T-helper 1 cell (primary cell): ENCODE measurements at regions not wholly inside any gene's neighbourhood (a gene's known extent, or its start where the extent isn't known, plus 50 kb on each side); places are given as distances from the start of the nearest gene placed in this dataset.
"Not testable (repeated sequence)": the region's sequence is repeated elsewhere in the genome, so short reads cannot be mapped to it uniquely, and the experiment has no call there.

Experiments
- DNase-seq, 5 donors: peaks; one replicate each; pipeline ENCODE4 v3.0.0-alpha.2; 2012 to 2020

DNA sequence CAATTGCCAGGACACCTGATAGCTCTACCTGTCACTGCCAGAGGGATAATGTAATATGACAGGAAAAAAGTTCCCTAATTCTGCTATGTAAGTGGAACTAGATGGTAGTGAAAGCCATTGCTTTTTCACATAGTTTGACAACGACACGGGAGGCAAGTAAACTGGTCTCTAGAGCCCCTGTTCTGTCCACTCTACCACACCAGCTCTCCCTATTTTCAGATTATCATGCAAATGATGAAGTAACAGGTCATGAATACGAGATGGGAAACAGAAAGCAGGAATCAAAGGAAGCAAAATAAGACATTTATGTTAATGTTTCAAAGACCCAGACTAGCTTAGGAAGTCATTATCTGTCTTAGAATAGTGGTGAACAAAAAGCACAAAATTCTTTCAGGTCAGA is 56.2 kb downstream of the TAF11L14 start:
- no peak for DNase-seq

DNA sequence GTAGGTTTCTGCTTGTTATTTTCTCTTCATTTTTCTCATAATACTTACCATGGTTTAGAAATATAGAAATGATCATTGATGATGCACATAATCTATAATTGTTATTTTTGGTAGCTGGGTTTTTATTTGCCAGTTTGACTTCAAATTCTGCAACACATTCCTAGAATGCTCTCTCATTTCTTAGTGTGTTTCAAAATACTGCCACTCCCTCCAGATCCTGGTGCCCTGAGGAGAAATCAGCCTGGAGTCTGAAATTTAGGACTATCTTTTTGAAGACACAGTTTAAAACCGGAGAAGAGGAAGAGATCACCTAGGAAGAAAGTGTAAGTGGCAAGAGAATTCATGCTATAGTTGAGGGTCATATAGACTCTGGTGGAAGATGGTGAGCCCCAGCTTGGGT is 57.5 kb downstream of the TAF11L14 start:
- DNase-seq = no peak

DNA sequence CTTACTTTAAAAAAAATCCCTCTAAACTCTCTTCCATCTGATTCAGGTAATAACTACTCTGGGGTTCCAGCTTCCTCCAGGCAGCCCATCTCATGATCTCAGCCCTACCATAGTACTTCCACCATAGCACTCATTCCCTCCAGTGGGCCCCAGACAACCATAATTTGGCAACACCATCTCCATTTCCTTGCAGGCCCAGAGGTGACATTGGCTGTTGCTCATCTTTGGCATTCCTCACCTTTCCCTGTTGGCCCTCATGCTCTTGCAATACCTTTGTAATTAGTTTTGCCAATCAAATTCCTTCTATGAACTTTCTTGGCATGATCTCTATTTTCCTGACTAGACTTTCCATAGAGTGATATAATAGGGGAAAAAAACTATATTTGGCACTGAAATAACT is 60.1 kb downstream of the TAF11L14 start:
- no peak for DNase-seq

DNA sequence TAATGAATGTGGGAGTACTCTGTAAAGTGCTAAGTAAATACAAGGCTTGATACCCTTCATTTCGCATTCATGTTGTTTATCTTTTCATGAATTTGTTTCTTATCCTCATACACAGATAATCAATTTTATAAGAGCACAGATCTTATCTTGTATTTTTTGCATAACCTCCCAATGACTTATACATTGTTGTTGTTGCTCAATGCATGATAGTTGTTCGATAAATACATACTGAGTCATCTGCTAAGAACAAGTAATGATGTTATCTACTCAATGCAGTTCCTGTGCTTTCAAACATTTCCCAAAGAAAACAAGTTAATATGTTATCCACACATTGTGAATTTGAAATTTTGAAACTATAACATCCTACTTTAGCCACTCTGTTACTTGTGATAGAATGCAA is 60.7 kb downstream of the TAF11L14 start:
- no peak for DNase-seq

DNA sequence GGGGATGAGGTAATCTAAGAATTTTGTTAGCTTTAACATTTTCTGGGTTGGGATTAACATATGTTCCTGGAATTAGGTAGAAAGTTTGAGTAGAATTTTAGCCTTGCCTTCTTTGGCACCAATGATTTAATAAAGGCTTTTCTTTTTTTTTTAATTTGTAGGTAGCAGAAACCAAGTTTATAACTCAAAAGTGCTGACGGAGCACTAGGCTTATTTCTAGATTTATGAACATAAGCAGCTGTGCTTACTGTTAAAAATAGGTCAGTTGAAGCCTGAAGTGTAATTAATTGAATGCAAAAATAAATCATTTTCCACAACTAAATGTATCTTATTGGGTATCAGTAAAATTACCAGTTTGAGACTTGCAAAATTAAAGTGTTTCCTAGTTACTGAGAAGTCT is 62.4 kb downstream of the TAF11L14 start:
- no peak for DNase-seq

DNA sequence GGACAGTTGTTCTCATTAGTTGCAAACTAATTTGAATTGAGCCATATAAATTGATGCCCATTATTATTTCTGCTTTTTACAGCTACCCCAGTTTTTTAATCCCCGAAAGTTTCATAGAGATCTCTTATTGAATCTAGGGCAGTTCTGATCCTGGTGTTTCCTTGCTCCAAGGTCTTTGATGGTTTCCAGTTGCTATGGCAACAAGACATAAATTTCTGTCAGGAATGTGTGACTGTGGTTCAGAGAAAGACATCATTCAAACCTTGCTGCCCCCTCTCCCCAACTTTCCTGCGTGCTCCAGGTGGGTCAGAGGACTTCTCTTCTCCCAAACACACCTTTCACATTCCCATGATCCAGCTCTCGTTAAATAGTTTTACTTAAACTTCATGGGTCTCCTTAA is 63.4 kb downstream of the TAF11L14 start:
- DNase-seq = no peak

DNA sequence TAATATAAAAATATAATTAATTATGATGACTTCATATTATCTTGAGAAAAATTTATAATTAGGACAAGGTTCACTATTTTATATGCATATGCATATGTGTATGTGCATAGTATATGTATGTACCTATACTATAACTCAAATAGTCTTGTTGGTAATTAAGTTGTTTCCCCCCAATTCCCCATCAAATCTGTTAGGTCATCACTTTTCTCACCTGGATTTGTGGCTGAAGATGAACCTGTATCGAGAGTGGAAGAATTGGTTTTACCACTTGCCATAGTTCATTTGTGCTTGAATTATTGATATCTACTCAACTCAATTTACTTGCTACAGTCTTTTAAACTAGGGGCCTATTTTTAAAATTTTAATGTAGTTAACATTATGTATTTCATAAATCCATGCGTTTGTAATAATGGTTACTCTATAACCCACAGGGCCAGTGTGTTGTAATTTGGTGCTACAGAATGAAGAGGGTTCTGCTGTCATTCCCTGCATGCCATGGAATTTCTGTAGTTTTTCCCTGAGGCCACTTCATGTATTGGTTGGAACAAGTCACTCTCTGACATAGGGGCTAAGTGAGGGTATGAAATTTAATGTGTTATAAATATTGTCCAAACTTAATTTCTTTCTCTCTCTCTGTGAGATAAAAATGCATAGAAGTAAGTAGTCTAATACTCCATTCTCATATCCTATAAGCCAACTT is 74.9 kb downstream of the TAF11L14 start:
- DNase-seq = no peak

DNA sequence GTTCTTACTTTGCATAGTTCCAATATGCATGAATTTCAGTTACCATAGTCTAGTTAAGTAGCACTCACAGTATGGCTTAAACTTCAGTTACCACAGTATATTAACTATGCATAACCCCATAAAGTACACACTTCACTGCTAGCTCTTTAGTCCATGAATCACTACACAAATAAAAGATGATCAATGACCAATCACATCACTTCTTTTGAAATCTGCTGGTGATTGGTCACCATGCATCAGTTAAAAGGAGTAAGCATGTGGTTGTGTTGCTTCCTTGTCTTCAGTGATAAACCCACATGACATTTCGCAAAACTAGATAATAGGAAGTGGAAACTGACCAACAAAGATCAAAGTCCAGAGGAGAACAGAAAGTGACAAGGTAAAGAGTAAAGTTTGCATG is 79.0 kb downstream of the TAF11L14 start:
- no peak for DNase-seq

DNA sequence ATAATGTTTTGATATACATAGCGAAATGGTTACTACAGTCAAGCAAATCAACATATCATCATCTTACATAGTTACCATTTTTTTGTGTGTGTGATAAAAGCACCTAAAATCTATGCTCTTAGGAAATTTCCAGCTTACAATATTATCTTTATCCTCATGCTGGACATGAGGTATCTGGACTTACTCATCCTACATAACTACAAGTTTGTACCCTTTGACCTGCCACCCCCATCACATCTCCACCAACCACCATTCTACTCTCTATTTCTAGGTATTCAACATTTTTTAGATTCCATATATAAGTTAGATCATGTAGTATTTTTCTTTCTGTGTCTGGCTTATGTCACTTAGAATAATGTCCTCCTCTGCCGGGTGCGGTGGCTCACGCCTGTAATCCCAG is 79.9 kb downstream of the TAF11L14 start:
- no peak for DNase-seq

DNA sequence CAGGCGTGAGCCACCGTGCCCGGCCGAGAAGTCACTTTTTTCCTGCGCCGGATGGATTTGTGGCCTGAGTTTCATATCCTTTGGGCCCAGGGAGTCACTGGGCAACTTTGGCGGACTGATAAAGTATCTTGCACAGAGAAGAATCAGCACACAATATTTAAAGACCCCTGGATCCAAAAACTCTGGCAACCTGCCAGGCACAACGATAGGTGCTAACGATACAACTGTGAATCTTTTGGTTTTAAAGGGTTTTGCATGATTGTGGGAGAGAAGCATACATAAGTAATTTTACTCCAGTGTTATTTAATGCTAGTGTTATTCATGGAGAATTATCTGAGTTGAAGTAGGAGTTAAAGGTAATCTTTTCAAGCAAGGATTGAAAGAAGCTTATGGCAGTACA is 85.3 kb downstream of the TAF11L14 start:
- no peak for DNase-seq

DNA sequence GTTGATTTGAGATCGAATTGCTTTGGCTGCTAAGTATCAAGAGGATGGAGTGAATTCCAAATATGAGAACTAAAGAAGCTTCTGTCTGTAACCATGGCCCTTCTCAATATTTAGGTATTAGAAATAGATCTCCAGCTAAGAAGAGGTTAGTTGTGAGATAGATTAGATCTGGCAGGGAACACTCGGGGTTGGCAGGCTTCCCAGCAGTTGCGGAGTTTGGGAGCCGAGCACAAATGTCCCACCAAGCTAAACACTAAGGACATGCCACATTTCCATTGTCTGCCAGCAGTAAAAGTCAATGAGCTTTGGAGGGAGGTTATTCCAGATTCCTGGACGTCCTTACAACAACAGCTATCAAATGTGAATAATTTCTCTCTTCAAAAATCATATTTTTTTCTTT is 85.8 kb downstream of the TAF11L14 start:
- no peak for DNase-seq

DNA sequence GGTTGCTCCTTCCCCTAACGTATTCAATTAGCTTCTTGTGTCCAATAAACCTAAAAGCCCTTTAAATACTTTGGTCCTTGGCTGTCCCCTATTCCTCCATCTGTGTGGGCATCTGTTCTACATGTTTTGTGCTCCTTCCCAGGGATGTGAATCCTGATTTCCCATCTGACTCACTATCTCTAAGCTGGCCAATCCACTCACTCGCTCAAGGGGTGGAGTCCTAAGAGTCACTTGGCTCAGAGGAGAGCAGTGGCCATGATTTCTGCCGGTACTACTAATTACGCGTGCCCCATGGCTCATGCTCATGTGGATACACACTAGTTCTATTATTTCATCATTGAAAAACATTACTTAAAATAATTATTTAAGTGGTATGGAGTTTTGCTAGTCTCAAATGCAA is 89.6 kb downstream of the TAF11L14 start:
- no peak for DNase-seq

DNA sequence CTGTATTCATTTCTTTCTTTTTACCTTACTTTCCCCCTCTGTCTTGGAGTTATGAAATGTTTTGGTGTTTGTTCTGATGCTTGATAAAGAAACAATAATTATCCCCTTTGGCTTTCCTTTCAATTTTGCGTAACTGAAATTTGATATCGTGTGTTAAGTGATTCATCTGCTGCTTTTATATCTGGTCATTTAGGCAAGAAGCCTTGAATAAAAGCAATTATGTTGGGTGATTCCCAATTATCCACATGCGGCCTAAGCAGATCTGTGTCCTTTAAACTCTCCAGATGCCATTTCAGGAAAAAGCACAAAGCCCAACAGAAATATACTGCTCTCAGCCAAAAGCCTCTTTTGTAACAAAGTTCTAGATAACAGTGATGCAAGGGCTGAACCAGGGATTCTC is 92.8 kb downstream of the TAF11L14 start:
- no peak for DNase-seq

DNA sequence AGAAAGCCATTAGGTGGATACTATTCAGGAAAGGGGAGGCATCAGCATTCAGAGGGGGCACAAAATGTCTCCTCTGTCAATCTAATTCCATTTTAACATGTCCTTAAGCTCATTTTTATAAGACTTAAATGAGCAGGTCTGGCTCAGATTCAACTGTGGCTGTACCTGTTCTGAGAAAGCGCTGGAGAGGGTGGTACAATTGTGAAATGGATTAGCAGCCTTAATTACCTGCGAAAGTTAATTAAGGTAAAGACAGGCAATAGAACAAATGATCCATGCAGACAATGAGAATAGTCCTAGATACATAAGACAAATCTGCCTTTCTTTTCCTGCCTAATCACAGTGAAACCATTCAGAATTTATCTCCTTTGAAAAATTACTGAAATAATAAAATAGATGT is 96.2 kb downstream of the TAF11L14 start:
- DNase-seq = no peak

DNA sequence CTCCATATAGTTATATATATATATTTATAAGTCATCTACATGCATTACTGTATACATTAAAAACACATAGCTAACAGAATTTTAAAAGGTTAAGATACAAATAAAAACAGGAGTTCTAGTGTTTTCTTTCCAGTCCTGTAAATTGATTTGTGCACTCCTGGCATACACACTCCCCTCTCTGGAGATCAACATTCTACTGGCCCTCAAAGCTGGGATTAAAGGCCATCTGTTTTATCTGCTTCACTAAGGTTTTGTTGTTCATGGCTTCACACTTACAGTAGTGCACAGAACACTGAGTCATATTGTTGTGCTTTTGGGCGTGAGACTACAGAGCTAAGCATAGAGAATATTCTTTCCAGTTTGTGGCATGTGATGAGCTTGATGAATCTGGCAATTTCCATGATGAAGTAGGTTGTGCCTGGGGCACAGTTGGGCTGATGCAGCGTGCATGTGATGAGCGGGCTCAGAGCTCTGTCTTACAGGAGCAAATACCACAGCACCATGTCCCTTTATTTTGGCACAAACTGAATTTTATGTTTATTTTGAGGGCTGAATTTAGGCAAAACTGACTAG is 98.2 kb downstream of the TAF11L14 start:
- DNase-seq = no peak

DNA sequence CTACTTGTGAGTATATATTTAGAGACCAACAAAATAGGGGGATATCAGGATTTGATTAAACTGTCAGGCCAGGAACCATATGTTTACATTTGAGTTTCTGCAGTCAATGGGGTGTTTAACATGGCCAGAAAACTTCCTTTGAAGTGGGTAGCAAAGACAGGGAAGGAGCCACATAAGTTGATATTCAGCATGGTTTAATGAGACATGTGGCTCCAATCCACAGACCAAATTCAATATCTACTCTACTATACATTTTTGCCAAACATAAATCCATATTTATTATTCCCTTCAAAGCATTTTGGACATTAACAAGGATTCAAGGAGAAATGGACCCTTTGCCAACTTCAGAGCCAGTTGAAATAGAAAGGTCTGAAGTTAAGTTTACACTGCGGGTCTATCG is 99.8 kb downstream of the TAF11L14 start:
- DNase-seq = no peak

DNA sequence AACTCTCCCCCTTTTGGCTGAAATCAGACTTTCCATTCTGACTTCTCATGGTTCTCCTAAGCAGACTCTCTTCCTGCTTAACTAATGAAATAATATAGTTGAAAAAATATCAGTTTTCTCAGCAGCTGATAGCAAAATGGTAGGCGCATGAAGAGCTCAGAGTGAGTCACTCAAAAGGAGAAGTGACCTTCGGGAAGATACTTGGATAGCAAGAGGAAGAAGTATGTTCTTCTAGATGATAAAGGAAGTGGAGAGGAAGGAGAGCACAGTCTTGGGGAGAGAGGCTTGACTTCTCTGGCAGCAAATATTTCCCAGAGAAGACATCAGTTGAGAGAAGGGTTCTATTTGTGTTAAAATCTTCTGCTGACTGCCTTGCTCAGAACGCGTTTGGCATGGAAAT is 101.5 kb downstream of the TAF11L14 start:
- DNase-seq = no peak

DNA sequence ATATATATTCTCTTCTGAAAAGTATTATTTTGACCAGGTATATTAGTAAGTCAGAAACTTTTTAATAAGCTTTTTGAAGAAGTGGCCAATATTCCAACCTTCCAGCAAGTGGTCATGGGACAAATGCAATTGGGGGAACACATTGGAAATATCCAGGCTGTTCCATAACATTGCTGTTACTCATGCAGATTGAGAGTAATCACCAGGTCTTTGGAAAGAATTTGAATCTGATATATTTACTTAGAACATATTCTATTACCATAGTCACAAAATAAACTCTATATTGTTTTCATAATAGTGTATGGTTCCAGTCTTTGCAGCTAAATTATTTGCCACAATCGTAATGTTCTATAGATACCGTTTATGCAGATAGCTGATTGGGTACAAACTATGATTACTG is 102.8 kb downstream of the TAF11L14 start:
- DNase-seq = no peak

DNA sequence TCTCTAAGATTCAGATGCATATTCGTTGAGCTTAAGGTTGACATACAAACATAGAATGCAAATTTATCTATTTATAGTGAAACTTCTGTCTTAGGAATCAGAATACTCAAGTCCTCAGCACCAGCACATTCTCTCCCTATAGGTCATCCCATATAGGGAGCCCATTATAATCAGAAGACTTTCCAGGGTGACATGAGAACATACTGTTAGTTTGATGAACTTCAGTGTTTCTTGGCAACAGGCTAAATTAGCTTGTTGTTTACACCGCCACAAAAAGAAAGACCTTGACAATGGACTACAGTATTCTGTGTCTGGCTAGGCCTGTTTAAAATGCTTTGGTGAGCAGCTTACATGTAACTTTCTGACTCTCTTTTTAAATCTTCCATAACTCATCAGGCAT is 104.2 kb downstream of the TAF11L14 start:
- no peak for DNase-seq

DNA sequence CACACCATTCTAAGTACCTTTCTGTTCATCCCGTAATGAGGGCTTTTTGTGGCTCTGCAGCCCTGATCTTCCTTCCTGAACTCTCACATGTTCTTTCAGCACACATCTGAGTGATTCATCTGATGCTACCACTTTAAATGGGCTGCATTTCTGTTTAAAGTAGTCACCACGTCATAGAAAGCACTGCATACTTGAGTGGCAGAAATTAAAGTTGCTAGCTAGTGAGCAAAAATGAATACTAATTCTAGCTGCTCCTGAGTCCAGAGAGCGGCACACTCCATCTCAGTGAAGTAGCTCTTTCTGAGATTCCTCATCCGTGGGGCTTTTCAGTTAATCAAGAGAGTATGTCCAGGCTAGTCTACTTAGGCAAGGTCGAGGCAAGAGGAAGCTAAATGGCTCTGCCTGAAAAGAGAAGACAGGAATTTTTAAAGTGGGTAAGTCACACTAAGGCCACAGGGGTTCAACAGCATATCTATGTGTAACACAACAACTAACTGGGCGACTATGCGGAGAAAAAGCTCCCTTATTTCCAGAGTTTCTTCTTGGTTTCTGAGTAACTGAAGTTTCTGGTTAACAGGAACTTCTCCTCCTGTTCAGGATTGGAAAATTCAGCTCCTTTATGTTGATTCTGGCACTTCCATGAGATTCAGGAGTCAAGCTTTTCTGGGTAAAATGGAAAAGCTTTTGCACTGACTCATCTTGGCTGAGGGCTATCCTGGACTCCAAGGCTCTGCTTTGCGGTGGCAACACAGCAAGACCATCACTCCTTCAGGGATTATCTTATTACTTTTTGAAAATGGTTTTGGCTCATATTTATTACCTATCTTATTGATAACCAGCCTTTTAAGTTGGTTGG is 109.5 kb downstream of the TAF11L14 start:
- no peak for DNase-seq

DNA sequence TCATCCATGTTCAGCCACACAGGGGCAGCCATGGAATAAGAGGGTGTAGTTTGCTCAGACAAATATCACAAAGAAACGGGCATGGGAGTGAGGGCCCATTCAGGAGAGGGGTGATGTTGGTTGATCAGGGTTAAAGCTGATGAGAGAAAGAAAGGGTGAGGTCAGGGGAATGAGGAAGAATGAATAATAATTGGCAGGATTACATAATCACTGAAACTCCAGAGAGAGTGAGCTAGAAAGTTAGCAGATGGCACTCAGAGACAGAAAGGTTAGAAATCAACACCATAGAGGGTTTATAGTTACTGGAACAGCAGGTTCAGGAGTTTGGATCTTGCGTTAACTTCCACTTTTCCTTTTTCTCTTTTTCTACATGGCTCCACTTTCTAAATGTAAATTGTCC is 113.9 kb downstream of the TAF11L14 start:
- DNase-seq = no peak

DNA sequence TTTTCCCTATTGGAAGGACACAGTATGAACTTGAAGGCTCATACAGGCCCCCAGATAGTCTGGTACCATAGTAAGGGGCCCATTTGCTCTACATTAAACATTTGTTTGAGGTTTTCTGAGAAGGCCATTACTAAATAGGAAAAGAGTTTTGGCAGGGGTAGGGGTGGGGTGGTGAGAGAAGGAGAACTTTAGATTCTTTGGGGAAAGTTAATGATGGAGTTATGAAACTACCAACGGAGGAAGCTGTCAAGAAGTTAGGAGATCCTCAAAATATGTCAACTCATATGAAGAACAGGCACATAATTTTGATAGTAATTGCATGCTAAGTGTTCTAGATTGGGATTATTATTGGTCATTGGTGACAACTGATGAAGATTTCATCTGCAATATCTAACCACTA is 114.7 kb downstream of the TAF11L14 start:
- no peak for DNase-seq

DNA sequence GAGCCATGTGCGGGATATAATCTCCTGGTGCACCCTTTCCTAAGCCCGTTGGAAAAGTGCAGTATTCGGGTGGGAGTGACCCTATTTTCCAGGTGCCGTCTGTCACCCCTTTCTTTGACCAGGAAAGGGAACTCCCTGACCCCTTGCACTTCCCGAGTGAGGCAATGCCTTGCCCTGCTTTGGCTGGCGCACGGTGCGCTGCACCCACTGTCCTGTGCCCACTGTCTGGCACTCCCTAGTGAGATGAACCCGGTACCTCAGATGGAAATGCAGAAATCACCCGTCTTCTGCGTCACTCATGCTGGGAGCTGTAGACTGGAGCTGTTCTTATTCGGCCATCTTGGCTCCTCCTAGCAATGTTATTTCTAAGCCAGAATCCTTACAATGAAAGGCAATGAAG is 121.1 kb downstream of the TAF11L14 start:
- DNase-seq = not testable (repeated sequence)

DNA sequence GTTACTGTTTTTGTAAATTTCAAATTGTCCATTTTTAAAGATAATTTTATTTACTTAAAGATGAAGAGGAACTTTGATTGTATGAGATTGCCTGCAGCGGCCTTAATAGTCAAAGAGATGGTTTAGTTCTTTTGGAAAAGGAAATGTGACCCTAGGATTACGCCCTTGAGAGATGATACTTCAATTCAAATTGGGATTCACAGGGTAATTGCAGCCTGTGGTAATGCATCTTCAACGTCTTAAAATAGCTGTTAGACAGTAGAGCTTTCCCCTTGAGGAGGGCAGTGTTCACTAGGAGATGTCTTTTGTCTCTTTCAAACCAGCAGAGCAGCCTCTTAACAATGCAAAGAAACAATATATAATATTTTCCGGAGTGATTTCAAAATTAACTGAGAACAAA is 127.1 kb downstream of the TAF11L14 start:
- no peak for DNase-seq
